HG03469 (cell line): ENCODE measurements at regions not wholly inside any gene's neighbourhood (a gene's known extent, or its start where the extent isn't known, plus 50 kb on each side); places are given as distances from the start of the nearest gene placed in this dataset.
"Not testable (repeated sequence)": the region's sequence is repeated elsewhere in the genome, so short reads cannot be mapped to it uniquely, and the experiment has no call there.

Source experiments
- ATAC-seq: cut with Tn5 transposase; IDR thresholded peaks from one replicate; pipeline ENCODE4 v1.9.1; 2021; ENCODE audit warnings: mild to moderate bottlenecking, moderate library complexity, moderate number of reproducible peaks; ENCODE audit not compliant: unreplicated experiment

GRCh38 chr9:81455462-81456219 is 233.7 kb downstream of the TLE1 start:
- ATAC-seq, result no peak

GRCh38 chr9:81445331-81445921 is 243.9 kb downstream of the TLE1 start:
- no peak for ATAC-seq

GRCh38 chr9:81431641-81432040 is 257.7 kb downstream of the TLE1 start:
- no peak for ATAC-seq

DNA sequence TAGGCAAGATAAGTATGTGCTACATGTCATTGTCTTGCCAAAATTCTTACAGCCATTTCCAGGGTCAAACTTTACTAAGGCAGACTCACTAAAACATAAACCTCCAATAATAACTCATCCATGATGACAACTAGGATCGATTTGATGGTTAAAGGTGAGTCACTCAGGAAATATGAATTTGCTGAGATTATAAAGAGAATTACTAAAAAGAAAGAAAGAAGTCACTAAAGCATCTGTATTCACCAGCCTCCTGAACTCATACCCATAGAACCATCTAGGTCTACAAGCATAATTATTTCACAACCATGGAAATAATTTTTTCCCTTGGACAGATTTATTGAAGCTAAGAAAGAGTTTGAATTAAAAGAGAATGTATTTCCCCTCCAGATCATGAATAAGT is 258.6 kb downstream of the TLE1 start:
- no peak for ATAC-seq

DNA sequence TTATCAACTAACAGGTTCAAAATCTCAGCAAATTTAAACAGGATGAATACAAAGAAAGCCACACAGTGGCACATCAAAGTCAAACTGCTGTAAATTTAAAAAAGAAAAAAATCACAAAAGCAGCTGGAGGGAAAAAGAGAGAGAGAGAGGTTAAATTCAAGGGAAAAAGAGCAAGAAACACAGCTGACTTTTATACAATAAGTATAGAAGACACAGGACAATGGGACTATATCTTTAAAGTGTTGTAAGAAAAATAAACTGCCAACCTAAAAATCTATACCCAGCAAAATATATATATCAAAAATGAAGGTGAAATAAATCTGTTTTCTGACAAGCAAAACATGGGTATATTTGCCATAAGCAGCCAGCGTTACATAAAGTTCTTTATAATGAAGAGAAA is 261.5 kb downstream of the TLE1 start:
- ATAC-seq, result no peak

DNA sequence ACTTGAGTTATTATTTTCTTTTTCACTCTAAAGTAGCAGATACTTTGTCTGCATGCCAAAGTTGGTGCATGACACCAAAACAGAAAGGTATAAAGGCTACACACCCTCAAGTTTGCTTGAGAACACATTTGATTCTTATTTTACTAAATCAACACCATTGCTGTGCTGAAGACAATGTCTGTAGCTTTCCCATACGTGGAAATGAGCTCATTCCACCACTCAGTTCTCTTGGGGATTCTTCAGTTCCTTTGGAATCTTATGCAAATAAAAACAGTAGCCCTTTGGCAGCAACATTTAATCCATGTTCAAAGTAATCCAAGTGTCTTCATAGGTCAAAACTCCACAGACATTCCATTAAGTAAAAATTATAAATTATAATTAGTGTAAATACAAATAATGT is 264.9 kb downstream of the TLE1 start:
- ATAC-seq, result no peak

- no peak for ATAC-seq
Measured at GRCh38 chr9:81423589-81424326, 265.6 kb downstream of the TLE1 start.

DNA sequence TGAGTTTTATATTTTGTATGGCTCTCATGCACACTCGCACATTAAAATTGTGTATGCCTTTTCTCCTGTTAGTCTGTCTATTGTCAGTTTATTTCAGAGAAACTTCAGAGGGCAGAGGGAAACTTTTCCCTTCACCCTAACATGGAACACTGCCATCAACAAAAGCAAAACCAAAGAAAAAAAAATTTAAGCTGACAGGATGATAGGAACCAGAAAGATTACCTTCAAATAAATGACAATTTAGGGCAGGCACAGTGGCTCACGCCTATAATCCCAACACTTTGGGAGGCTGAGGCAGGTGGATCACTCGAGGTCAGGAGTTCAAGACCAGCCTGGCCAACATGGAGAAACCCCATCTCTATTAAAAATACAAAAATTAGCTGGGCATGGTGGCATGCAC is 268.3 kb downstream of the TLE1 start:
- not testable (repeated sequence) for ATAC-seq

DNA sequence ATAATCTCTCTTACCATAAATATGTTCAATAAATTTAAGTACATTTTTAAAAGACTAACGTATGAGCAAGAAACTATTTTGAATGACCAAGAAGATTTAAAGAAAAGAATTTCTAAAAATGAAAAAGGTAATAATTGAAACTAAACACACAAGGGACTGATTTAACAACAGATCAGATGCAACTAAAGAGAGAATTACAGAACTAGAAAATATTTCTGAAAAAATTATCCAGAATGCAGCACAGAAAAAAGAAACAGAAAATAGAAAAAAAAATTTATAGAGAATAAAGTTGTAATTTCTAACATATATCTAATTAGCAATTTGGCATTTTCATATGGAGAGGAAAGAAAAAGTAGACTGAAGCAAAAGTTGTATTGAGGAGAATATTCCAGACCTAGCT is 269.3 kb downstream of the TLE1 start:
- ATAC-seq, result no peak

- no peak for ATAC-seq
Measured at GRCh38 chr9:81417941-81418340, 271.4 kb downstream of the TLE1 start.

DNA sequence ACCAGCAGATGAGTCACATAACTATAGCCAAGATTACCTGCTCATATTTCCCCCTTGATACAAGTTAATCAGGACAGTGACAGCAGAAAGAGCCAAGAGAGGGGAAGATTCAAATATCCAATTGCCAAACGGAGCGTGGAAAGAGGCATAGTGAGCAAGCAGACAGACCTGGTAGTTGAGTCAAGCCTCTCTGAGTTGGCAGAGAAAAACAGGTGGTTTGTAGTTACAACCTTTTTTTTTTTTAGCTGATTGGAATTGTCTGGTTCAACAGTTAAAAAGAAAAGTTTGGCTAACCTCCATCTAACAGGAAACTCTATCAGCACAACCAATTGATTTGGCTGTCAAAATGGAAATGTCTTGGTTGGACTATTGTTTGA is 272.1 kb downstream of the TLE1 start:
- no peak for ATAC-seq

DNA sequence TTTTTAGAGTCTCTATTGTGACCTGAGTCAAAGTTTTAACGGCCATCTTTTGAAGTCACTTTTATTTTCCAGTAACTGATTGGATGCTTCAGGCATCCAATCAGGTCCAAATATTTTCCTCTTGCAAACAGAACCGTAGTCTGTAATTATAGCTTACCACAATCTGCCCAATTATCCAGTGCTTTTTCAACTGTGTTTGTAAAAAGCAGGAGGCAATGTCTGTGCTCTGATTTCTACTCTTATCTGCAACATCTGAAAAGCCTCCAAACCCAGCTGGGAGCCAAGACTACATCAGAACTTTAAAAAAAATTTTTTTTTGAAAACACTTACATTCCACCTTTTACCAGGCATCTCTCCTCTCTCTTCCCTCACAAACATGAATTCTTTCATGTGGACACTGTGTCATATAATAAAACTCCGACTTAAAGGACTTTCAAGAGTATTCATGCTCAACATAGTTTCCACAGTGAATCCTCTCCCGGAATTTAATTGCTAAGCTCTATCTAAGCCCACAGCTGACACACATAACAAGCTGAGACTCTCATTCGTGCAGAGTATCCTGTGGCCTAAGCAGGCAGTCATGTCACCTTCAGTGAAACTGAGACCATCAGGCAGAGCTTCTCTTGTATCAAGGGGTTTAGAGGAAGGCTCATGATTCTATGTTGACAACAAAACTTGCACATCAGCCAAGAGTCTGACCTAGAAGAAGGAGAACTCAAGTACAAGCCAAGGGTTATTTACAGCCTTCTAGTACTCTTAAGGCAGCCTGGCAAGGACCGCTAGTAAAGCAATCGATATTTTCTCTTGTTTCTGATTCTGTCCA is 272.7 kb downstream of the TLE1 start:
- ATAC-seq, result no peak

DNA sequence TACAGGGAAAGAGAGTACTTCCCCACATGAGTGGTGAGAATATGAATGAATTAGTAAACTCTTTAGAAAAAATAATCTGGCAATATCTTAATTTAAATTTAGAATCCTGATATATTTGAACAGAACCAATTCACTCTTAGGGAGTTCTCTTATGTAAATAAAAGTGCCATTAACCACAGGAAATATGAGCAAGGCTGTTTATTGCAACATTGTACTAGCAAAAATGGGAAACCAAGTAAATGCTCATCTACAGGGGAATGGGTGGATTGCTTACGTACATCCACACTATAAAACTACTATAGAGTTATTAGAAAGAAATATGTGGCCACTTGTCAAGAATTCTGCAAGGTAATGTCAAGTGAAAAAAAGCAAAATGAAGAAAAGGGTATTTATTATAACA is 274.5 kb downstream of the TLE1 start:
- ATAC-seq, result no peak

DNA sequence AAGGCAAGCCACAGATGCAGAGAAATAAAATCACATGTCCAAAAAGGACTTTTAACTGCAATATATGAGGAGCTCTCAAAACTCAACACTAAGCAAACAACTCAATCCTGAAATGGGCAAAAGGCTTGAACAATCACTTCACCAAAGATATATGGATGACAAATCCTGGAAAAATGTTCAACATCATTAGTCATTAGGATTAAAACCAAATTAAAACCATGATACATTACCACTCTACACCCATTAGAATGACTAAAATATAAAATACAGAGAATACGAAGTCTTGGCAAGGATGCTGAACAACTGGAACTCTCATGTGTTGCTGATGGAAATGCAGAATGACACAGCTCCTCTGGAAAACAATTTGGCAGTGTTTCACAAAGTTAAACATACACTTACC is 277.4 kb downstream of the TLE1 start:
- no peak for ATAC-seq

GRCh38 chr9:81410201-81410600 is 279.1 kb downstream of the TLE1 start:
- no peak for ATAC-seq

- ATAC-seq, result no peak
Measured at GRCh38 chr9:81408951-81409350, 280.4 kb downstream of the TLE1 start.

DNA sequence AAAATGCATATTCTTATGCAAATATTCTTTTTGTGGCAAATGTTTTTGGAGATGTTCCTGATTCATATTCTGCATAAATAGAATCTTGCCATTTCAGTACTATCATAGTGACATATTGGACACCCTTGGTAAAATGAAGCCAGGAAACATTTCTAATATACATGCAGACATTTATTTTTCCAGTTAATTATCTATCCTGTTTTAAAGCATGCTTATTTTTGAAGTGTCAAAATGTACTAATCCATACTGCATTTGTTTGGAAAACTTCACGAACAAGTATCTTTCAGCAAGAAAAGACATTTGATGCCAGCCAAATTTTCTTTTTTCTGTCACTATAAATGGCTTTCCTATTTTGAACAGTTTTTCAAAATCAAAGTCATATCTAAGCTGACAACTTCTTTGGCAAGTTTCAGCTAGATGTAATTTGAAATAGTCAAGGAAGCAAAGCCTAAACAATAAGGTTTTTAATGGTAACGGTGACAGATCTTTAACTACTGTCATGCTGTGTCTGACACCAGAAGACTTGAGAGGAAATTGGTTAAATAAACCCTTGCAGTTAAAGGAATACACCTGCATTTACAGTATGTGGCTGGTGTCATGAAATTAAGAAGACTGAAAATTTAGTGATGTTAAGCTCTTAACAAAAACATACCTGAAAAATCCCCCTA is 284.3 kb downstream of the TLE1 start:
- no peak for ATAC-seq

GRCh38 chr9:81397481-81398381 is 291.6 kb downstream of the TLE1 start:
- no peak for ATAC-seq

- no peak for ATAC-seq
Measured at GRCh38 chr9:81396528-81396927, 292.8 kb downstream of the TLE1 start.

- ATAC-seq, result no peak
Measured at GRCh38 chr9:81395676-81396054, 293.7 kb downstream of the TLE1 start.
